Trophoblast cell (in vitro differentiated cells and primary cell): ENCODE measurements at regions not wholly inside any gene's neighbourhood (a gene's known extent, or its start where the extent isn't known, plus 50 kb on each side); places are given as distances from the start of the nearest gene placed in this dataset.
A peak's percentile ranks its signal among the peaks of the same experiment; 100 is the strongest.

Source experiments
- DNase-seq, 2 donors: peaks; one replicate each; pipeline ENCODE4 v3.0.0-alpha.2; 2016
- H2AFZ ChIP-seq: 2 replicates; pipeline ENCODE4 v1.6.1; 2013; ENCODE audit warnings: low read length, moderate library complexity, mild to moderate bottlenecking; ENCODE audit not compliant: insufficient read depth, poor library complexity
- H2AK5ac ChIP-seq: 2 replicates; pipeline ENCODE4 v1.6.1; 2013; ENCODE audit warnings: mild to moderate bottlenecking, low read length
- H2BK120ac ChIP-seq: 2 replicates; pipeline ENCODE4 v1.6.1; 2013; ENCODE audit warnings: low read length, mild to moderate bottlenecking, moderate library complexity; ENCODE audit not compliant: insufficient read depth, poor library complexity
- H2BK12ac ChIP-seq: 2 replicates; pipeline ENCODE4 v1.6.1; 2013; ENCODE audit warnings: mild to moderate bottlenecking, low read length, moderate library complexity
- H2BK5ac ChIP-seq: 2 replicates; pipeline ENCODE4 v1.6.1; 2013; ENCODE audit warnings: low read length, low read depth, moderate library complexity, mild to moderate bottlenecking; ENCODE audit not compliant: poor library complexity
- H3K14ac ChIP-seq: 2 replicates; pipeline ENCODE4 v1.6.1; 2013; ENCODE audit warnings: mild to moderate bottlenecking, low read length
- H3K18ac ChIP-seq: 2 replicates; pipeline ENCODE4 v1.6.1; 2013; ENCODE audit warnings: mild to moderate bottlenecking, low read length
- H3K23ac ChIP-seq: 2 replicates; pipeline ENCODE4 v1.6.1; 2013; ENCODE audit warnings: low read length
- H3K27ac ChIP-seq: 2 replicates; pipeline ENCODE4 v1.5.1; 2013; ENCODE audit warnings: low read depth, mild to moderate bottlenecking, inconsistent platforms, low read length, moderate library complexity
- H3K27me3 ChIP-seq: 2 replicates; pipeline ENCODE4 v1.6.1; 2013; ENCODE audit warnings: inconsistent platforms, mild to moderate bottlenecking, low read length, moderate library complexity; ENCODE audit not compliant: insufficient read depth
- H3K36me3 ChIP-seq, 2 experiments: 1 replicate in 1 of 2; 2 replicates in 1 of 2; pipeline ENCODE4 v1.6.1; 2013; ENCODE audit warnings: low read length in 2 of 2, mild to moderate bottlenecking in 2 of 2, moderate library complexity in 1 of 2; ENCODE audit not compliant: insufficient read depth in 2 of 2, control insufficient read depth in 1 of 2
- H3K4ac ChIP-seq: 2 replicates; pipeline ENCODE4 v1.6.1; 2013; ENCODE audit warnings: low read depth, mild to moderate bottlenecking, low read length, moderate library complexity
- H3K4me1 ChIP-seq, 2 experiments: 1 replicate in 1 of 2; 2 replicates in 1 of 2; pipeline ENCODE4 v1.6.1; 2013; ENCODE audit warnings: low read length in 2 of 2, mild to moderate bottlenecking in 2 of 2, moderate library complexity in 1 of 2; ENCODE audit not compliant: insufficient read depth in 2 of 2, control insufficient read depth in 1 of 2
- H3K4me2 ChIP-seq: 2 replicates; pipeline ENCODE4 v1.6.1; 2013; ENCODE audit warnings: inconsistent platforms, mild to moderate bottlenecking, low read length, moderate library complexity
- H3K4me3 ChIP-seq: 2 replicates; pipeline ENCODE4 v1.5.1; 2013; ENCODE audit warnings: mild to moderate bottlenecking, low read depth, low read length, inconsistent platforms
- H3K79me1 ChIP-seq: one replicate; pipeline ENCODE4 v1.6.1; 2013; ENCODE audit warnings: low read length
- H3K79me2 ChIP-seq: 2 replicates; pipeline ENCODE4 v1.6.1; 2013; ENCODE audit warnings: low read length, mild to moderate bottlenecking; ENCODE audit not compliant: control insufficient read depth, insufficient read depth, poor library complexity
- H3K9ac ChIP-seq: 2 replicates; pipeline ENCODE4 v1.6.1; 2013; ENCODE audit warnings: mild to moderate bottlenecking, low read length
- H3K9me3 ChIP-seq: 2 replicates; pipeline ENCODE4 v1.6.1; 2013; ENCODE audit warnings: low read depth, mild to moderate bottlenecking, control low read depth, inconsistent platforms, low read length; ENCODE audit not compliant: insufficient read depth
- H4K12ac ChIP-seq: 2 replicates; pipeline ENCODE4 v1.6.1; 2013; ENCODE audit warnings: low read depth, mild to moderate bottlenecking, low read length, moderate library complexity
- H4K8ac ChIP-seq: 2 replicates; pipeline ENCODE4 v1.6.1; 2013; ENCODE audit warnings: low read depth, mild to moderate bottlenecking, low read length, moderate library complexity
- H4K91ac ChIP-seq: one replicate; pipeline ENCODE4 v1.6.1; 2013; ENCODE audit warnings: low read depth, mild to moderate bottlenecking, low read length, moderate library complexity
- WGBS: extraction: QIAGEN DNeasy Blood & Tissue Kit; methylation state at CpG from one replicate; pipeline ENCODE4 v1.1.7; 2013; ENCODE audit warnings: missing lambda C conversion rate; ENCODE audit not compliant: insufficient read length, insufficient coverage; ENCODE audit errors: extremely low coverage; 5-methylcytosine and 5-hydroxymethylcytosine counted together

DNA sequence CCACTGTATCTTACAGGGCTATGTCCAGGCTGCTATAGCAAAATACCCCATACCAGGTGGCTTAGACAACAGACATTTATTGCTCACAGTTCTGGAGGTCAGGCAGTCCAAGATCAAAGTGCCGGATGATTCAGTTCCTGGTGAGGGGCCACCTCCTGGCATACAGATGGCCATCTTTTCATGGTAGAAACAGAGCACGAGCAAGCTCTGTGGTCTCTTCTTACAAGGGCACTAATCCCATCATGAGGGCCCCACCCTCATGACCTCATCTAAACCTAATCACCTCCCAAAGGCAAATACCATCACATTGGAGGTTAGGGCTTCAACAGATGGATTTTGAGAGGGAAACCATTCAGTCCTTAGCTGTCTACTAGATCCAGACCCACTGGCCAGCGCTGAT is 117.4 kb upstream of the NECTIN1 start:
- Histone ChIP-seq H3K4me3 (no peak overlapping the region), H3K27ac (no peak overlapping the region), H3K4ac (no peak overlapping the region), H3K14ac (peak overlapping the region; percentile 5), H3K27me3 (no peaks in the 10 kb centered on the region), H3K4me2 (no peak overlapping the region), H2AK5ac (no peak overlapping the region), H3K18ac (no peak overlapping the region), H4K8ac (no peak overlapping the region), H3K9ac (no peak overlapping the region), H4K91ac (peak overlapping the region; percentile 8), H3K79me1 (peaks cover 5% of the 10 kb centered on the region), H3K79me2 (peaks cover 3% of the 10 kb centered on the region), H2BK12ac (peak overlapping the region; percentile 4), H3K23ac (no peak overlapping the region), H3K36me3 (no peaks in the 10 kb centered on the region), H4K12ac (no peak overlapping the region), H3K9me3 (no peaks in the 10 kb centered on the region), H2BK120ac (no peak overlapping the region), H2AFZ (no peak overlapping the region), H3K4me1 (peaks cover 11 to 14% of the 10 kb centered on the region in 2 experiments), H2BK5ac (no peak overlapping the region)
- no CpG with 5 or more reads among the region's 3 CpGs for WGBS
- DNase-seq: peak in 1 of 2 donors; percentile 10

DNA sequence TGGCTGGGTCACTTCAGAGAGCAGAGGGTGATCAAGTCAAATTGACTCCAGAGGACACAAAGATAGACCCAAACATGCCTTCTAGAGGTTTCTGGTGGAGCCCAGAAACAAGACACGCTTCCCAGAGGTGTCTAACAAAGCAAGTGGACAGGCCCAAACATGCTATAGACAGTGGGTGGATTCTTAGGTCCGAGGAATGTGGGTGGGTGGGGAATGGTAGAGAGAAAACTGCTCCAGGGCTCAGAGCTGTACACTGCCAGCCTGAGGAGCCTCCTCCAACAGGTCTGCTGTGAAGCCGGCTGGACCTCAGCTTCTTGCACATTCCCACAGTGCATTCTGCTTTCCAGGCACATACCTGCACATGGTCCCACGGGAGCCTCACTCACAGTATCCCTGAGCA is 116.8 kb upstream of the NECTIN1 start:
- Histone ChIP-seq H3K18ac (peak overlapping the region; percentile 84), H3K4me1 (peaks cover 11 to 14% of the 10 kb centered on the region in 2 experiments), H3K36me3 (no peaks in the 10 kb centered on the region), H2AFZ (no peak overlapping the region), H2BK120ac (peak overlapping the region; percentile 98), H3K9me3 (no peaks in the 10 kb centered on the region), H2BK12ac (peak overlapping the region; percentile 53), H3K4me2 (no peak overlapping the region), H3K27ac (peak overlapping the region; percentile 29), H3K4ac (peak overlapping the region; percentile 89), H2BK5ac (peak overlapping the region; percentile 91), H3K4me3 (no peak overlapping the region), H3K79me1 (peaks cover 5% of the 10 kb centered on the region), H4K8ac (peak overlapping the region; percentile 89), H4K91ac (peak overlapping the region; percentile 99), H3K27me3 (no peaks in the 10 kb centered on the region), H3K14ac (peak overlapping the region; percentile 95), H2AK5ac (no peak overlapping the region), H4K12ac (no peak overlapping the region), H3K79me2 (peaks cover 3% of the 10 kb centered on the region), H3K9ac (no peak overlapping the region), H3K23ac (no peak overlapping the region)
- WGBS: no CpG with 5 or more reads among the region's 4 CpGs
- DNase-seq: peak; percentile 35 to 38

DNA sequence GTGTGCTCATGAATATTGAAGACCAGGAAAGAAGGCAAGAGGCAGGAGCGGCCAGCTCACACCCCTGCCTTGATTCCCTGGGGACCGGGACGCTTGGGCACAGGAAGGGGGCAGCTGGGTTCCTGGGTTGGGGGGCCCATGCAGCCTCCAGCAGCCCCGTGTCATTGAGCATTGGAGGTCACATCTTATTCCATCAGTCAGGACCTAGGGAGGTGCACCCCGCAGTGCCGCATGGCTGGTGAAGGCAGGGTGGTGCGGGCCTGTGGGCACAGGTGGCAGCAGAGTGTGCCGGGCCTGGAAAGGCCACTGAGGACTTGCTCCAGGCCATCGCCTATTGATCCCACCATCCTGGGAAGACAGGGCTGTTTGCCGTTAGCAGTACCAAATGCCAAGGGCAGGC is 116.3 kb upstream of the NECTIN1 start:
- Histone ChIP-seq H3K79me2 (peaks cover 3% of the 10 kb centered on the region), H3K14ac (peak overlapping the region; percentile 95), H3K9me3 (no peaks in the 10 kb centered on the region), H3K23ac (no peak overlapping the region), H3K27ac (peak overlapping the region; percentile 29), H3K27me3 (no peaks in the 10 kb centered on the region), H2AK5ac (peak overlapping the region; percentile 57), H3K4ac (peak overlapping the region; percentile 89), H3K4me1 (peaks cover 11 to 14% of the 10 kb centered on the region in 2 experiments), H3K18ac (peak overlapping the region; percentile 84), H2AFZ (peak overlapping the region; percentile 70), H3K4me2 (no peak overlapping the region), H2BK5ac (peak overlapping the region; percentile 91), H4K8ac (peak overlapping the region; percentile 89), H4K12ac (peak overlapping the region; percentile 39), H3K36me3 (no peaks in the 10 kb centered on the region), H4K91ac (peak overlapping the region; percentile 99), H2BK12ac (peak overlapping the region; percentile 53), H2BK120ac (peak overlapping the region; percentile 98), H3K9ac (no peak overlapping the region), H3K4me3 (no peak overlapping the region), H3K79me1 (peaks cover 5% of the 10 kb centered on the region)
- DNase-seq: no peak
- no CpG with 5 or more reads among the region's 10 CpGs for WGBS

DNA sequence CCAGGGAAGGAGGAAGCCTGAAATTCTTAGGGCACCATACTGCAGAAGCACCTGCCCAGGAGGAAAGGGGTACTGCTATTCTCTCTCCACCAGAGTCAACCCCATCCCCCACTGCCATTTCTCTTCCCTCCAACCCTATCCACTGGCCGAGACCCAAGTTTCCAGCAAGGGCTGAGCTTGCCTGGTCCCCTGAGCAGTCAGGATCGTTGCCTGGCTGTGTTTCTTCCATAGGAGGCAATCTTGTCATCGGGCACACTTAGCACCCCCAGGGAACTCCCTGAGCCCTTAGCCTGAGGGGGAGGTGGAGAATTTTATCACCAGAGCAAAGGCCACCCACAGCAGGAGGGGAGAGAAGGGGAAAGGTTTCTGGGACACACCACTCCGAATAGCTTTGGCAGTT is 115.8 kb upstream of the NECTIN1 start:
- no peak overlapping the region for H3K14ac ChIP-seq

More for the DNA sequence above, 115.8 kb upstream of the NECTIN1 start:
- no CpG with 5 or more reads among the region's 4 CpGs for WGBS
- Histone ChIP-seq H2AFZ (no peak overlapping the region), H3K36me3 (no peaks in the 10 kb centered on the region), H3K4ac (no peak overlapping the region), H3K9me3 (no peaks in the 10 kb centered on the region), H4K8ac (peak overlapping the region; percentile 8), H3K79me1 (peaks cover 5% of the 10 kb centered on the region), H2BK5ac (no peak overlapping the region), H2AK5ac (peak overlapping the region; percentile 18), H2BK120ac (peak overlapping the region; percentile 98), H4K12ac (no peak overlapping the region), H4K91ac (peak overlapping the region; percentile 99), H3K4me2 (no peak overlapping the region), H3K23ac (no peak overlapping the region), H3K4me3 (no peak overlapping the region), H3K9ac (no peak overlapping the region), H3K27ac (no peak overlapping the region), H3K18ac (peak overlapping the region; percentile 26), H3K4me1 (peaks cover 11 to 14% of the 10 kb centered on the region in 2 experiments), H3K79me2 (peaks cover 3% of the 10 kb centered on the region), H2BK12ac (peak overlapping the region; percentile 51), H3K27me3 (no peaks in the 10 kb centered on the region)
- DNase-seq: no peak
